AG04449 (cell line): ENCODE measurements at regions not wholly inside any gene's neighbourhood (a gene's known extent, or its start where the extent isn't known, plus 50 kb on each side); places are given as distances from the start of the nearest gene placed in this dataset.
A peak's percentile ranks its signal among the peaks of the same experiment; 100 is the strongest.

Source experiments
- CTCF ChIA-PET: fragments of 350-600 bp; formaldehyde crosslinking; extraction: SDS; loops from one replicate; lab custom pipeline; 2021; ENCODE audit warnings: antibody characterized with exemption; lab: Yijun Ruan, JAX
- POLR2A ChIA-PET: fragments of 400-600, 350-600 bp; formaldehyde crosslinking; extraction: SDS; loops from one replicate; lab custom pipeline; 2020; ENCODE audit warnings: antibody characterized with exemption, inconsistent platforms; lab: Yijun Ruan, JAX
- DNase-seq: peaks from one replicate; pipeline ENCODE4 v3.0.0-alpha.2; 2010; ENCODE audit warnings: low read depth, low spot score
- H3K4me3 ChIP-seq: 2 replicates; pipeline ENCODE4 v1.5.1; 2011; ENCODE audit warnings: low read depth, mild to moderate bottlenecking, control low read depth, low read length
- CTCF ChIP-seq: IDR thresholded peaks from one replicate; pipeline ENCODE4 v1.5.1; 2011; ENCODE audit warnings: mild to moderate bottlenecking, moderate library complexity, low read length, control low read depth, inconsistent platforms; ENCODE audit not compliant: insufficient read depth; ENCODE audit errors: missing control alignments

GRCh38 chr2:237012004-237012403, 73.7 kb upstream of the COPS8 start:
- H3K4me3 ChIP-seq, result no peak overlapping the region
- no peak for DNase-seq
- ChIA-PET POLR2A (no interaction called here), CTCF (interaction anchor here (1.5 to 1.6 kb wide), 2 partner anchors 15 to 658 kb away, joined by 3 to 5 read pairs; no protein-coding TSS in a partner anchor)
- no peak for TF ChIP-seq CTCF

GRCh38 chr2:237012577-237013267, 73.0 kb upstream of the COPS8 start:
- peak; percentile 1 for DNase-seq
- POLR2A ChIA-PET, result no interaction called here
- CTCF ChIA-PET, result interaction anchor here (1.5 to 1.6 kb wide), 2 partner anchors 15 to 659 kb away, joined by 3 to 5 read pairs; no protein-coding TSS in a partner anchor

GRCh38 chr2:237016121-237016915, 69.4 kb upstream of the COPS8 start:
- H3K4me3 ChIP-seq, result no peak overlapping the region
- no peak for TF ChIP-seq CTCF
- DNase-seq, result no peak
- CTCF ChIA-PET, result interaction anchor here (0.6 to 1.7 kb wide), 3 partner anchors 11 to 510 kb away, joined by 3 to 9 read pairs (median 3); no protein-coding TSS in a partner anchor
- POLR2A ChIA-PET, result no interaction called here

More at GRCh38 chr2:237012577-237013267, 73.0 kb upstream of the COPS8 start:
- no peak overlapping the region for H3K4me3 ChIP-seq
- no peak for TF ChIP-seq CTCF

- DNase-seq, result no peak
- POLR2A ChIA-PET, result no interaction called here
- H3K4me3 ChIP-seq, result no peak overlapping the region
- TF ChIP-seq CTCF, result no peak
- CTCF ChIA-PET, result interaction anchor here (0.7 kb wide), 1 partner anchor 508 kb away, joined by 3 read pairs; no protein-coding TSS in a partner anchor
Observed at GRCh38 chr2:237020090-237020489, 65.6 kb upstream of the COPS8 start.

GRCh38 chr2:237022533-237022932, 63.2 kb upstream of the COPS8 start:
- ChIA-PET CTCF (interaction anchor here (8.2 kb wide), 1 partner anchor 510 kb away, joined by 102 read pairs; no protein-coding TSS in a partner anchor), POLR2A (no interaction called here)
- TF ChIP-seq CTCF, result no peak
- no peak overlapping the region for H3K4me3 ChIP-seq
- DNase-seq, result no peak

- no peak overlapping the region for H3K4me3 ChIP-seq
- POLR2A ChIA-PET, result no interaction called here
- DNase-seq, result no peak
- TF ChIP-seq CTCF, result no peak
- CTCF ChIA-PET, result interaction anchor here (0.9 to 8.2 kb wide), 6 partner anchors 15 to 671 kb away, joined by 3 to 102 read pairs (median 5); partner anchors contain the start of gene ACKR3
Observed at GRCh38 chr2:237024255-237024654, 61.4 kb upstream of the COPS8 start.
